ENCODE measurements at regions not wholly inside any gene's neighbourhood (a gene's known extent, or its start where the extent isn't known, plus 50 kb on each side); places are given as distances from the start of the nearest gene placed in this dataset.

- no peak overlapping the region for H3K4me3 ChIP-seq (ENCODE audit: low read length)
- no peaks in the 10 kb centered on the region for H3K36me3 ChIP-seq (ENCODE audit: insufficient read depth, low read depth, low read length)
- no peaks in the 10 kb centered on the region for H3K27me3 ChIP-seq (ENCODE audit: insufficient read depth, low read length)
- H3K4me1 ChIP-seq (ENCODE audit: insufficient read depth, low read length) = no peaks in the 10 kb centered on the region
- H3K27ac ChIP-seq (ENCODE audit: low read length) = no peak overlapping the region
- no peaks in the 10 kb centered on the region for H3K9me3 ChIP-seq (ENCODE audit: insufficient read depth, low read depth, low read length)
- no peak overlapping the region for H3K9ac ChIP-seq (ENCODE audit: low read depth, low read length)
These were observed 1603.5 kb downstream of the SI start for GRCh38 chr3:163474766-163475165.

- Histone ChIP-seq H3K27me3 (ENCODE audit: insufficient read depth, low read length) (no peaks in the 10 kb centered on the region), H3K27ac (ENCODE audit: low read length) (no peak overlapping the region), H3K4me1 (ENCODE audit: insufficient read depth, low read length) (no peaks in the 10 kb centered on the region), H3K9ac (ENCODE audit: low read depth, low read length) (no peak overlapping the region), H3K9me3 (ENCODE audit: insufficient read depth, low read depth, low read length) (no peaks in the 10 kb centered on the region), H3K4me3 (ENCODE audit: low read length) (no peak overlapping the region), H3K36me3 (ENCODE audit: insufficient read depth, low read depth, low read length) (no peaks in the 10 kb centered on the region)
These were observed 1609.6 kb downstream of the SI start for GRCh38 chr3:163468531-163469335.

GRCh38 chr3:163462446-163462845 lies 1615.8 kb downstream of the SI start:
- no peaks in the 10 kb centered on the region for H3K9me3 ChIP-seq (ENCODE audit: insufficient read depth, low read depth, low read length)
- no peaks in the 10 kb centered on the region for H3K36me3 ChIP-seq (ENCODE audit: insufficient read depth, low read depth, low read length)
- no peak overlapping the region for H3K4me3 ChIP-seq (ENCODE audit: low read length)
- no peaks in the 10 kb centered on the region for H3K27me3 ChIP-seq (ENCODE audit: insufficient read depth, low read length)
- H3K4me1 ChIP-seq (ENCODE audit: insufficient read depth, low read length) = no peaks in the 10 kb centered on the region
- no peak overlapping the region for H3K9ac ChIP-seq (ENCODE audit: low read depth, low read length)
- no peak overlapping the region for H3K27ac ChIP-seq (ENCODE audit: low read length)

GRCh38 chr3:163450698-163451097 lies 1627.6 kb downstream of the SI start:
- Histone ChIP-seq H3K36me3 (ENCODE audit: insufficient read depth, low read depth, low read length) (no peaks in the 10 kb centered on the region), H3K9me3 (ENCODE audit: insufficient read depth, low read depth, low read length) (0 out of 2 replicates have a peak, but pooled peaks cover 4% of the 10 kb centered on the region), H3K27ac (ENCODE audit: low read length) (no peak overlapping the region), H3K4me3 (ENCODE audit: low read length) (no peak overlapping the region), H3K9ac (ENCODE audit: low read depth, low read length) (no peak overlapping the region), H3K4me1 (ENCODE audit: insufficient read depth, low read length) (no peaks in the 10 kb centered on the region), H3K27me3 (ENCODE audit: insufficient read depth, low read length) (no peaks in the 10 kb centered on the region)

- Histone ChIP-seq H3K9me3 (ENCODE audit: insufficient read depth, low read depth, low read length) (no peaks in the 10 kb centered on the region), H3K36me3 (ENCODE audit: insufficient read depth, low read depth, low read length) (no peaks in the 10 kb centered on the region), H3K27me3 (ENCODE audit: insufficient read depth, low read length) (no peaks in the 10 kb centered on the region), H3K4me1 (ENCODE audit: insufficient read depth, low read length) (no peaks in the 10 kb centered on the region), H3K27ac (ENCODE audit: low read length) (no peak overlapping the region), H3K9ac (ENCODE audit: low read depth, low read length) (no peak overlapping the region), H3K4me3 (ENCODE audit: low read length) (no peak overlapping the region)
These were observed 1639.5 kb downstream of the SI start for GRCh38 chr3:163438760-163439159.

GRCh38 chr3:163422671-163423070 lies 1655.6 kb downstream of the SI start:
- no peak overlapping the region for H3K4me3 ChIP-seq (ENCODE audit: low read length)
- no peak overlapping the region for H3K9ac ChIP-seq (ENCODE audit: low read depth, low read length)
- H3K4me1 ChIP-seq (ENCODE audit: insufficient read depth, low read length) = no peaks in the 10 kb centered on the region
- H3K9me3 ChIP-seq (ENCODE audit: insufficient read depth, low read depth, low read length) = no peaks in the 10 kb centered on the region
- no peaks in the 10 kb centered on the region for H3K27me3 ChIP-seq (ENCODE audit: insufficient read depth, low read length)
- no peaks in the 10 kb centered on the region for H3K36me3 ChIP-seq (ENCODE audit: insufficient read depth, low read depth, low read length)
- no peak overlapping the region for H3K27ac ChIP-seq (ENCODE audit: low read length)

- H3K4me1 ChIP-seq (ENCODE audit: insufficient read depth, low read length) = no peaks in the 10 kb centered on the region
- no peak overlapping the region for H3K9ac ChIP-seq (ENCODE audit: low read depth, low read length)
- H3K27me3 ChIP-seq (ENCODE audit: insufficient read depth, low read length) = no peaks in the 10 kb centered on the region
- H3K9me3 ChIP-seq (ENCODE audit: insufficient read depth, low read depth, low read length) = no peaks in the 10 kb centered on the region
- no peaks in the 10 kb centered on the region for H3K36me3 ChIP-seq (ENCODE audit: insufficient read depth, low read depth, low read length)
- H3K27ac ChIP-seq (ENCODE audit: low read length) = no peak overlapping the region
- no peak overlapping the region for H3K4me3 ChIP-seq (ENCODE audit: low read length)
These were observed 1686.7 kb downstream of the SI start for GRCh38 chr3:163391407-163392181.

GRCh38 chr3:163384383-163384782 lies 1693.9 kb downstream of the SI start:
- no peak overlapping the region for H3K4me3 ChIP-seq (ENCODE audit: low read length)
- H3K9ac ChIP-seq (ENCODE audit: low read depth, low read length) = no peak overlapping the region
- H3K4me1 ChIP-seq (ENCODE audit: insufficient read depth, low read length) = no peaks in the 10 kb centered on the region
- no peaks in the 10 kb centered on the region for H3K36me3 ChIP-seq (ENCODE audit: insufficient read depth, low read depth, low read length)
- no peaks in the 10 kb centered on the region for H3K27me3 ChIP-seq (ENCODE audit: insufficient read depth, low read length)
- H3K27ac ChIP-seq (ENCODE audit: low read length) = no peak overlapping the region
- H3K9me3 ChIP-seq (ENCODE audit: insufficient read depth, low read depth, low read length) = no peaks in the 10 kb centered on the region

GRCh38 chr3:163382183-163382582 lies 1696.1 kb downstream of the SI start:
- no peak overlapping the region for H3K4me3 ChIP-seq (ENCODE audit: low read length)
- no peak overlapping the region for H3K9ac ChIP-seq (ENCODE audit: low read depth, low read length)
- H3K36me3 ChIP-seq (ENCODE audit: insufficient read depth, low read depth, low read length) = no peaks in the 10 kb centered on the region
- no peaks in the 10 kb centered on the region for H3K27me3 ChIP-seq (ENCODE audit: insufficient read depth, low read length)
- no peaks in the 10 kb centered on the region for H3K9me3 ChIP-seq (ENCODE audit: insufficient read depth, low read depth, low read length)
- no peaks in the 10 kb centered on the region for H3K4me1 ChIP-seq (ENCODE audit: insufficient read depth, low read length)
- no peak overlapping the region for H3K27ac ChIP-seq (ENCODE audit: low read length)

GRCh38 chr3:163368168-163368567 lies 1710.1 kb downstream of the SI start:
- H3K9me3 ChIP-seq (ENCODE audit: insufficient read depth, low read depth, low read length) = peaks cover 3% of the 10 kb centered on the region; the same call in 1 of the 2 replicates
- H3K27me3 ChIP-seq (ENCODE audit: insufficient read depth, low read length) = no peaks in the 10 kb centered on the region
- H3K4me3 ChIP-seq (ENCODE audit: low read length) = no peak overlapping the region
- no peak overlapping the region for H3K27ac ChIP-seq (ENCODE audit: low read length)
- H3K9ac ChIP-seq (ENCODE audit: low read depth, low read length) = no peak overlapping the region
- no peaks in the 10 kb centered on the region for H3K4me1 ChIP-seq (ENCODE audit: insufficient read depth, low read length)
- no peaks in the 10 kb centered on the region for H3K36me3 ChIP-seq (ENCODE audit: insufficient read depth, low read depth, low read length)

GRCh38 chr3:163364717-163365116 lies 1713.6 kb downstream of the SI start:
- Histone ChIP-seq H3K4me1 (ENCODE audit: insufficient read depth, low read length) (no peaks in the 10 kb centered on the region), H3K27me3 (ENCODE audit: insufficient read depth, low read length) (no peaks in the 10 kb centered on the region), H3K9ac (ENCODE audit: low read depth, low read length) (no peak overlapping the region), H3K9me3 (ENCODE audit: insufficient read depth, low read depth, low read length) (peaks cover 3% of the 10 kb centered on the region; the same call in 1 of the 2 replicates), H3K4me3 (ENCODE audit: low read length) (no peak overlapping the region), H3K27ac (ENCODE audit: low read length) (no peak overlapping the region), H3K36me3 (ENCODE audit: insufficient read depth, low read depth, low read length) (no peaks in the 10 kb centered on the region)

GRCh38 chr3:163362151-163362550 lies 1716.1 kb downstream of the SI start:
- Histone ChIP-seq H3K9me3 (ENCODE audit: insufficient read depth, low read depth, low read length) (peaks cover 3% of the 10 kb centered on the region; the same call in 1 of the 2 replicates), H3K4me1 (ENCODE audit: insufficient read depth, low read length) (no peaks in the 10 kb centered on the region), H3K4me3 (ENCODE audit: low read length) (no peak overlapping the region), H3K27me3 (ENCODE audit: insufficient read depth, low read length) (no peaks in the 10 kb centered on the region), H3K36me3 (ENCODE audit: insufficient read depth, low read depth, low read length) (no peaks in the 10 kb centered on the region), H3K27ac (ENCODE audit: low read length) (no peak overlapping the region), H3K9ac (ENCODE audit: low read depth, low read length) (no peak overlapping the region)

All from iPS-20b (cell line).